ENCODE measurements at regions not wholly inside any gene's neighbourhood (a gene's known extent, or its start where the extent isn't known, plus 50 kb on each side); places are given as distances from the start of the nearest gene placed in this dataset.

DNA sequence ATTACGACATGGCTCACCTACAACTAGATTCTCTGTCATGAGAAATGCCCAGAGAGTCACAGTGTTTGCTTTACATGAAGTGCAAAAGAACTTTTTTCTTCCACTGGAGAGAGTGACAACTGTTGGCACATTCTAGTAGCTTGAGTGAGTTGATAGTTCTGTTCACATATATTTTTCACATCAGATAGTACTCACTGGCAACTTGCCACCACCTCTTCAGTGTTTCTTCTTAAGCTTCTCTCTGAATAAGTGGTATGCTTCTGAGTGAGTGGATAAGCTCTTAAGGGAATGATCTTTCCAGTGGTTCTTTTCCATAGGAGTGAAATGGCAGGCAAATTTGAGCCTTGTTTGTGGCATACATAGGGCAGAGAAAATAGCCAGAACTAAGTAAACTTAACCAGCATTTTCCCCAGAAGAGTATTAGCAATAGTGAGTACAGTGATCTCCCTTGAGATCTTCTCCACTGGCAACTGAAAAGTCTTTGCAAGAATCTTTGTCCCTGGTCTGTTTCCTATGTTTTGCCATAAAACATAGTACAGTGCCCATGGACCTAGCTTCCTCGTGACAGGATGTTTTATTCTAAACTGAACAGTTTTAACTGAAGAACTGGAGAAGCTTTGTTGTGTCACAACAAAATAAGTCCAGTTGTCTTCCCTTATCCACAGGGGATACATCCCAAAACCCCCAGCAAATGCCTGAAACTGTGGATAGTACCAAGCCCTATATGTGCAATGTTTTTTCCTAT, 125.4 kb upstream of the CDK13 start:
- TF ChIP-seq, protein P1, sequence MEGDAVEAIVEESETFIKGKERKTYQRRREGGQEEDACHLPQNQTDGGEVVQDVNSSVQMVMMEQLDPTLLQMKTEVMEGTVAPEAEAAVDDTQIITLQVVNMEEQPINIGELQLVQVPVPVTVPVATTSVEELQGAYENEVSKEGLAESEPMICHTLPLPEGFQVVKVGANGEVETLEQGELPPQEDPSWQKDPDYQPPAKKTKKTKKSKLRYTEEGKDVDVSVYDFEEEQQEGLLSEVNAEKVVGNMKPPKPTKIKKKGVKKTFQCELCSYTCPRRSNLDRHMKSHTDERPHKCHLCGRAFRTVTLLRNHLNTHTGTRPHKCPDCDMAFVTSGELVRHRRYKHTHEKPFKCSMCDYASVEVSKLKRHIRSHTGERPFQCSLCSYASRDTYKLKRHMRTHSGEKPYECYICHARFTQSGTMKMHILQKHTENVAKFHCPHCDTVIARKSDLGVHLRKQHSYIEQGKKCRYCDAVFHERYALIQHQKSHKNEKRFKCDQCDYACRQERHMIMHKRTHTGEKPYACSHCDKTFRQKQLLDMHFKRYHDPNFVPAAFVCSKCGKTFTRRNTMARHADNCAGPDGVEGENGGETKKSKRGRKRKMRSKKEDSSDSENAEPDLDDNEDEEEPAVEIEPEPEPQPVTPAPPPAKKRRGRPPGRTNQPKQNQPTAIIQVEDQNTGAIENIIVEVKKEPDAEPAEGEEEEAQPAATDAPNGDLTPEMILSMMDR (IDR thresholded peaks at IDR 0.05) = no peak
- TF ChIP-seq POLR2A (IDR thresholded peaks at IDR 0.05) = no peak

Measured in stomach (tissue), 4 donors.